ENCODE measurements at regions not wholly inside any gene's neighbourhood (a gene's known extent, or its start where the extent isn't known, plus 50 kb on each side); places are given as distances from the start of the nearest gene placed in this dataset.

- no peak overlapping the region for H3K9ac ChIP-seq (ENCODE audit: low read length)
- no peaks in the 10 kb centered on the region for H3K36me3 ChIP-seq (ENCODE audit: control insufficient read depth, insufficient read depth, low read length, severe bottlenecking)
- no peaks in the 10 kb centered on the region for H3K27me3 ChIP-seq (replicated peaks; ENCODE audit: control insufficient read depth, insufficient read depth, low read length)
- H3K4me1 ChIP-seq (ENCODE audit: control insufficient read depth, insufficient read depth, low read length): peaks cover 15% of the 10 kb centered on the region
- no peak overlapping the region for H3K4me3 ChIP-seq (ENCODE audit: low read length)
- no peaks in the 10 kb centered on the region for H3K9me3 ChIP-seq (ENCODE audit: control insufficient read depth, low read length)
- DNase-seq (ENCODE audit: low read depth): peak; percentile 46
Measured at GRCh38 chr21:35138665-35139381, 89.7 kb upstream of the RUNX1 start.

- DNase-seq (ENCODE audit: low read depth): peak; percentile 62
- no peak overlapping the region for H3K9ac ChIP-seq (ENCODE audit: low read length)
Measured at GRCh38 chr21:35136586-35137219, 87.6 kb upstream of the RUNX1 start.

GRCh38 chr21:35136106-35136505, 87.0 kb upstream of the RUNX1 start:
- H3K4me3 ChIP-seq (ENCODE audit: low read length): no peak overlapping the region
- H3K9me3 ChIP-seq (ENCODE audit: control insufficient read depth, low read length): no peaks in the 10 kb centered on the region
- H3K4me1 ChIP-seq (ENCODE audit: control insufficient read depth, insufficient read depth, low read length): peaks cover 7% of the 10 kb centered on the region
- DNase-seq (ENCODE audit: low read depth): peak; percentile 49
- no peaks in the 10 kb centered on the region for H3K27me3 ChIP-seq (replicated peaks; ENCODE audit: control insufficient read depth, insufficient read depth, low read length)
- no peak overlapping the region for H3K9ac ChIP-seq (ENCODE audit: low read length)
- H3K36me3 ChIP-seq (ENCODE audit: control insufficient read depth, insufficient read depth, low read length, severe bottlenecking): no peaks in the 10 kb centered on the region

More at GRCh38 chr21:35136586-35137219, 87.6 kb upstream of the RUNX1 start:
- Histone ChIP-seq H3K4me3 (ENCODE audit: low read length) (no peak overlapping the region), H3K27me3 (replicated peaks; ENCODE audit: control insufficient read depth, insufficient read depth, low read length) (no peaks in the 10 kb centered on the region), H3K36me3 (ENCODE audit: control insufficient read depth, insufficient read depth, low read length, severe bottlenecking) (no peaks in the 10 kb centered on the region), H3K4me1 (ENCODE audit: control insufficient read depth, insufficient read depth, low read length) (peaks cover 7% of the 10 kb centered on the region), H3K9me3 (ENCODE audit: control insufficient read depth, low read length) (no peaks in the 10 kb centered on the region)

GRCh38 chr21:35135481-35135880, 86.4 kb upstream of the RUNX1 start:
- Histone ChIP-seq H3K27me3 (replicated peaks; ENCODE audit: control insufficient read depth, insufficient read depth, low read length) (no peaks in the 10 kb centered on the region), H3K4me1 (ENCODE audit: control insufficient read depth, insufficient read depth, low read length) (peaks cover 7% of the 10 kb centered on the region)

GRCh38 chr21:35134309-35134708, 85.2 kb upstream of the RUNX1 start:
- H3K9me3 ChIP-seq (ENCODE audit: control insufficient read depth, low read length): peaks cover under 1% of the 10 kb centered on the region
- H3K4me3 ChIP-seq (ENCODE audit: low read length): no peak overlapping the region
- DNase-seq (ENCODE audit: low read depth): no peak
- H3K9ac ChIP-seq (ENCODE audit: low read length): no peak overlapping the region
- H3K27me3 ChIP-seq (replicated peaks; ENCODE audit: control insufficient read depth, insufficient read depth, low read length): no peaks in the 10 kb centered on the region
- no peaks in the 10 kb centered on the region for H3K36me3 ChIP-seq (ENCODE audit: control insufficient read depth, insufficient read depth, low read length, severe bottlenecking)
- peaks cover 7% of the 10 kb centered on the region for H3K4me1 ChIP-seq (ENCODE audit: control insufficient read depth, insufficient read depth, low read length)

More at GRCh38 chr21:35135481-35135880, 86.4 kb upstream of the RUNX1 start:
- DNase-seq (ENCODE audit: low read depth): peak; percentile 65
- H3K36me3 ChIP-seq (ENCODE audit: control insufficient read depth, insufficient read depth, low read length, severe bottlenecking): no peaks in the 10 kb centered on the region
- H3K9me3 ChIP-seq (ENCODE audit: control insufficient read depth, low read length): no peaks in the 10 kb centered on the region
- H3K9ac ChIP-seq (ENCODE audit: low read length): no peak overlapping the region
- no peak overlapping the region for H3K4me3 ChIP-seq (ENCODE audit: low read length)

GRCh38 chr21:35128536-35128935, 79.4 kb upstream of the RUNX1 start:
- Histone ChIP-seq H3K4me3 (ENCODE audit: low read length) (no peak overlapping the region), H3K36me3 (ENCODE audit: control insufficient read depth, insufficient read depth, low read length, severe bottlenecking) (no peaks in the 10 kb centered on the region), H3K4me1 (ENCODE audit: control insufficient read depth, insufficient read depth, low read length) (no peaks in the 10 kb centered on the region), H3K27me3 (replicated peaks; ENCODE audit: control insufficient read depth, insufficient read depth, low read length) (no peaks in the 10 kb centered on the region), H3K9me3 (ENCODE audit: control insufficient read depth, low read length) (peaks cover 7% of the 10 kb centered on the region), H3K9ac (ENCODE audit: low read length) (no peak overlapping the region)
- no peak for DNase-seq (ENCODE audit: low read depth)

GRCh38 chr21:35127851-35128250, 78.7 kb upstream of the RUNX1 start:
- Histone ChIP-seq H3K9me3 (ENCODE audit: control insufficient read depth, low read length) (peaks cover 7% of the 10 kb centered on the region), H3K36me3 (ENCODE audit: control insufficient read depth, insufficient read depth, low read length, severe bottlenecking) (no peaks in the 10 kb centered on the region), H3K4me3 (ENCODE audit: low read length) (no peak overlapping the region), H3K4me1 (ENCODE audit: control insufficient read depth, insufficient read depth, low read length) (no peaks in the 10 kb centered on the region), H3K27me3 (replicated peaks; ENCODE audit: control insufficient read depth, insufficient read depth, low read length) (no peaks in the 10 kb centered on the region), H3K9ac (ENCODE audit: low read length) (no peak overlapping the region)
- no peak for DNase-seq (ENCODE audit: low read depth)

GRCh38 chr21:35127026-35127425, 77.9 kb upstream of the RUNX1 start:
- Histone ChIP-seq H3K36me3 (ENCODE audit: control insufficient read depth, insufficient read depth, low read length, severe bottlenecking) (no peaks in the 10 kb centered on the region), H3K4me1 (ENCODE audit: control insufficient read depth, insufficient read depth, low read length) (no peaks in the 10 kb centered on the region), H3K27me3 (replicated peaks; ENCODE audit: control insufficient read depth, insufficient read depth, low read length) (no peaks in the 10 kb centered on the region), H3K4me3 (ENCODE audit: low read length) (no peak overlapping the region), H3K9ac (ENCODE audit: low read length) (no peak overlapping the region), H3K9me3 (ENCODE audit: control insufficient read depth, low read length) (peaks cover 7% of the 10 kb centered on the region)
- DNase-seq (ENCODE audit: low read depth): no peak

GRCh38 chr21:35120631-35121180, 71.6 kb upstream of the RUNX1 start:
- no peaks in the 10 kb centered on the region for H3K9me3 ChIP-seq (ENCODE audit: control insufficient read depth, low read length)
- H3K36me3 ChIP-seq (ENCODE audit: control insufficient read depth, insufficient read depth, low read length, severe bottlenecking): no peaks in the 10 kb centered on the region
- H3K4me1 ChIP-seq (ENCODE audit: control insufficient read depth, insufficient read depth, low read length): no peaks in the 10 kb centered on the region
- H3K4me3 ChIP-seq (ENCODE audit: low read length): no peak overlapping the region
- H3K9ac ChIP-seq (ENCODE audit: low read length): no peak overlapping the region
- no peaks in the 10 kb centered on the region for H3K27me3 ChIP-seq (replicated peaks; ENCODE audit: control insufficient read depth, insufficient read depth, low read length)
- DNase-seq (ENCODE audit: low read depth): no peak

GRCh38 chr21:35119501-35120047, 70.5 kb upstream of the RUNX1 start:
- H3K27me3 ChIP-seq (replicated peaks; ENCODE audit: control insufficient read depth, insufficient read depth, low read length): no peaks in the 10 kb centered on the region
- DNase-seq (ENCODE audit: low read depth): no peak
- H3K4me3 ChIP-seq (ENCODE audit: low read length): no peak overlapping the region
- no peak overlapping the region for H3K9ac ChIP-seq (ENCODE audit: low read length)
- no peaks in the 10 kb centered on the region for H3K9me3 ChIP-seq (ENCODE audit: control insufficient read depth, low read length)
- H3K36me3 ChIP-seq (ENCODE audit: control insufficient read depth, insufficient read depth, low read length, severe bottlenecking): no peaks in the 10 kb centered on the region
- no peaks in the 10 kb centered on the region for H3K4me1 ChIP-seq (ENCODE audit: control insufficient read depth, insufficient read depth, low read length)

GRCh38 chr21:35116777-35117176, 67.7 kb upstream of the RUNX1 start:
- Histone ChIP-seq H3K9me3 (ENCODE audit: control insufficient read depth, low read length) (no peaks in the 10 kb centered on the region), H3K4me1 (ENCODE audit: control insufficient read depth, insufficient read depth, low read length) (no peaks in the 10 kb centered on the region), H3K4me3 (ENCODE audit: low read length) (no peak overlapping the region), H3K9ac (ENCODE audit: low read length) (no peak overlapping the region), H3K27me3 (replicated peaks; ENCODE audit: control insufficient read depth, insufficient read depth, low read length) (no peaks in the 10 kb centered on the region), H3K36me3 (ENCODE audit: control insufficient read depth, insufficient read depth, low read length, severe bottlenecking) (no peaks in the 10 kb centered on the region)
- no peak for DNase-seq (ENCODE audit: low read depth)
